ENCODE measurements at regions not wholly inside any gene's neighbourhood (a gene's known extent, or its start where the extent isn't known, plus 50 kb on each side); places are given as distances from the start of the nearest gene placed in this dataset.
"Not testable (repeated sequence)": the region's sequence is repeated elsewhere in the genome, so short reads cannot be mapped to it uniquely, and the experiment has no call there.

DNA sequence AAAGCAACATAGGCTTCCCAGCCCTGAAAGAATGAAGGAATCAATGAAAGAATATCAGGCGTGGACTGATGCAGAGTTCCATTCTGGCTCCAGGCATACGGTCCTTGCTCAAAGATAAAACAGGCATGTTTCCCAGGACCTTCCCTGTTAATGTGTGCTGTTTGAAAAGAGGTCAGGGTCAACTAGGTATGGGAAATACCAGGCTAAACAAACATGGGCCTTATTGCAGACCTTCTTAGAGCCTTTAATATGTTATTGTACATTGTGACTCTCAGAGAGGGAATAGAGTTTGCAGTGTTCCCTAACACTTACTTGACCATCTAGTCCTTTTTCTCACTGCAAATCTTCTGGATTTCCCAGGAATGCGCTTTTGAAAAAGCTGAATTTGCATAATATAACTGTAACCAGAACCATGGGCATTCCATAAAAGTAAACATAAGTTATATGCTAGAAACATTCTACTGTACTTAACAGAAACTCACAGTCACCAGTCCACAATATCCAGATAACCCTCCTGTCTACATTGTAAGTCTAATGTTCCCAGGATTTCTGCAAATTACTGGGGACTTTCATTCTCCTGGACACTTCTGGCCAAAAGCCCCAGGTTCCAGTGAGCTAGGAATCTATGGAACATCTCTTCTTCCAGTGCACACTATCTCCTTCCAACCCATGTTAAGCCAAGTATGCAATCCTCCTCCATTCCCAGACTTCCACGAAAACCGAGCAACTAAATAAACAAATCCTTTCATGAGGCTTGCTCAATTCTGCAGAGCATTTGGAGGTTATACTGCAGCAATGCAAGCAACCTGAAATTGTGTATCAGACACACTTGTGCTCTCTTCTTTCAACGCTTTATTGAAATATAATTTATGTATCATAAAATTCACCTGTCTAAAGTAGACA, 486.6 kb downstream of the SETD4 start:
- no peak for DNase-seq (ENCODE audit: low read depth in 2 of 2)

- DNase-seq (ENCODE audit: low read depth in 2 of 2): no peak
These were observed 488.4 kb downstream of the SETD4 start for GRCh38 chr21:35571910-35572309.

DNA sequence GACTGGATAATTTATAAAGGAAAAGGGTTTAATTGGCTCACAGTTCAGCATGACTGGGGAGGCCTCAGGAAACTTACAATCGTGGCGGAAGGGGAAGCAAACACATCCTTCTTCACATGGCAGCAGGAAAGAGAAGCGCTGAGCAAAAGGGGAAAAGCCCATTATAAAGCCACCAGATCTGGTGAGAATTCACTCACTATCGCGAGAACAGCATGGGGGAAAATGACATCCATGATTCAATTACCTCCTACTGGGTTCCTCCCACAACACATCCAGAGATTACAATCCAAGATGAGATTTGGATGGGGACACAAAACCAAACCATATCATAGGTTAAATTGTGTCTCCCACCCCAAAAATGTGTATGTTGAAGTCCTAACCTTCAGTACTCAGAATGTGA, 491.7 kb downstream of the SETD4 start:
- DNase-seq (ENCODE audit: low read depth in 2 of 2): no peak

GRCh38 chr21:35566874-35567273, 493.5 kb downstream of the SETD4 start:
- DNase-seq (ENCODE audit: low read depth in 2 of 2): no peak

DNA sequence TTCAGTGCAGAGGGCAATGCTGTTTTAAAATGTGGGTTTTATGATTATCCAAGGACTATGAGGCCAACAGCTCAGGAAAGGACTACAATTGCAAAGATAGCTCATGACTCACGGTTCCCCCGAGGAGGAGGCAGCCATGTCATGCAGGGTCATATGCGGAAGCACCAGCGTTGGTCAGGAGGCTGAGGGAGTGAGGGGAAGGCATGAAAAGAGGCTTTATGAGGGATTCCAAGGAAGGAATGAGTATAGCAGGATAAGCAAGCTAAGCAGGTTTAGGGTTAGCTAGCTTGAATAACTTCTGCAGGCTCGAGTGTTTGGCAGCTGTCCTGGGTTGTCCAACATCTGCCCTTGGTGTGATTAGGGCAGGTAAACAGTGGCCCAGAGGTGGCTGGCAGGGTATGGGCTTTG, 495.1 kb downstream of the SETD4 start:
- DNase-seq (ENCODE audit: low read depth in 2 of 2): no peak

- no peak for DNase-seq (ENCODE audit: low read depth in 2 of 2)
These were observed 496.4 kb downstream of the SETD4 start for GRCh38 chr21:35563885-35564451.

DNA sequence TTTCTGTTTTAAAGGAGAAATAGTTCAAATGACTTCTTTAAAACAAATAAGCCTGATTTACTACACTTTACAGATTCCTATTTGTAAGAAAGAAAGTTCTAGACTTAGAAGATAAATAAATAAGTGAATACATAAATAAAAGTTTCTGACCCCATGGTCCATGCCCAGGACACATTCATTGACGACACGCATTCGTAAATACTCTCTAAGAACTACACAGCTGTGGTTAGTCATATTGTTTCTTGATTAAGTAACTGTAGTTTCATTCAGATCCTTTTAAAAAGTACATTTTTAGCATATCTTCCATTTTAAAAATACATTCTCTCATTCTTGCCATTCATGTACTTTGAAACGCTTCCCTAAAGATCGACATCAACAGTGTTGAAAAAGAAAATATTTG, 497.4 kb downstream of the SETD4 start:
- no peak for DNase-seq (ENCODE audit: low read depth in 2 of 2)

- DNase-seq (ENCODE audit: low read depth in 2 of 2): no peak
These were observed 499.2 kb downstream of the SETD4 start for GRCh38 chr21:35561116-35561515.

DNA sequence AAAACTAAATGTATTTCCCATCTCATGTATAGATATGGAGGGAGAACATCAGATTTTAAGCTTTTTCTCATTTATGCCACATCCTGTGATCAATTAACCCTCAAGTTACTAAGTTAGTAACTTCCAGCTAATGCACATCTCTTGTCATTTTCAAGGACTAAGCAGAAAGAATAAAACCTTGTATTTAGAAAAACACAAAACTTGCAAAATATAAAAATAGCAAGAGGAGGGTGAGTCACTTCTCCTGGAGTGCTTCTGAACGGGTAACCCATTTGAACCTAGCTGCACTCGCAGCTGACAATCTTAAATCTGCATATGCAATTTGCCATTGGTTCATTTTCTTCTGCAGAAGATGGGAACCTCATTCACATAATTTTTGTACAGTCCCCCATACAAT, 500.5 kb downstream of the SETD4 start:
- DNase-seq (ENCODE audit: low read depth in 2 of 2): no peak

DNA sequence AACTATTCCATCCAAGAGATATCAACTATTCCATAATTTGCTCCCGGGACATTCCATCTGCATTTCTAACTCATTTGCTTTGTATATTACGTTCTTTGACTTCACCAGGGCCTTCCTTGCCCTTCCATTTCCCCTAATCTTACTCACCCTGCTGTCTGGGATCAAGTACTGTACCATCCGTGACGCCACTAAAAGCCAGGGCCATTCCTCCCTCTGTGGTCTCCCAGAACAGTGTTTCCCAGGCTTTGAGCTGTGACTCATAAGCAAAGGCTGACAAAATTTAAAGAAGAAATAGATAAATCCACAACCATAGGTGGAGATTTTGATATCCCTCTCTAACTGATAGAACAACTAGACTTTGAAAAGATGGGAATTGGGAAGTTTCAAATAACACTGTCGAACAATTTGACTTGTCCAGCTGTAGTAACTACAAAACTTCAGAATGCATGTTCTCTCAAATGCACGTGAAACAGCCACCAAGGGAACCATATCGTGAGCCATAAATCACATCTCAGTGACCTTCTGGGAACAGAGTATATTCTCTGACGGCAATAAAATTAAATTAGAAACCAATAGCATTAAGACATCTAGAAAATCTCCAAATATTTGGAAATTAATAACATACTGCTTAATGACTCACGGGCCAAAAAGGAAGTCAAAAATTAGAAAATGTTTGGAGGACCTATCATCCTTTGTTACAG, 501.0 kb downstream of the SETD4 start:
- no peak for DNase-seq (ENCODE audit: low read depth in 2 of 2)

GRCh38 chr21:35556536-35556935, 503.8 kb downstream of the SETD4 start:
- DNase-seq (ENCODE audit: low read depth in 2 of 2): no peak

GRCh38 chr21:35552483-35552882, 503.4 kb upstream of the RUNX1 start:
- not testable (repeated sequence) for DNase-seq (ENCODE audit: low read depth in 2 of 2)

- DNase-seq (ENCODE audit: low read depth in 2 of 2): no peak
These were observed 500.0 kb upstream of the RUNX1 start for GRCh38 chr21:35548904-35549615.

- no peak for DNase-seq (ENCODE audit: low read depth in 2 of 2)
These were observed 499.1 kb upstream of the RUNX1 start for GRCh38 chr21:35547946-35548774.

DNA sequence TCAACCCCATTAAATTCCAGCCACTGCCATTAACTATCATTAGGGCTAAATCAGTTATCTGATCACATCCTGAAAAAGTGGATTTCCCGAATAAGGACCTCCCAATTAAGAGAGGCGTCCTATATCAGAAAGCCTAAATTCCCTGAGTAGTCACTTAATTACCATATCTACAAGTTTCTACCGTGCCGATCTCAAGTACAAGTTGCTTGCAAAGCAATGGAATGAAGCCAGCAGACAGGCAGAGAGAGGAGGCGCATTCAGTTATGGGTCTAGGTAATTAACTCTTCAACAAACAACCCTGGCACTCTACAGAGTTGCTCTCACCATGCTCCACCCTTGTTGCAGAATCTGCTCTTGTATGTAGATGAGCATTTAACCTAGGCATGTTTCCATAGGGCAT, 494.6 kb upstream of the RUNX1 start:
- no peak for DNase-seq (ENCODE audit: low read depth in 2 of 2)

- no peak for DNase-seq (ENCODE audit: low read depth in 2 of 2)
These were observed 492.0 kb upstream of the RUNX1 start for GRCh38 chr21:35540950-35541638.

- no peak for DNase-seq (ENCODE audit: low read depth in 2 of 2)
These were observed 489.3 kb upstream of the RUNX1 start for GRCh38 chr21:35538386-35538785.

DNA sequence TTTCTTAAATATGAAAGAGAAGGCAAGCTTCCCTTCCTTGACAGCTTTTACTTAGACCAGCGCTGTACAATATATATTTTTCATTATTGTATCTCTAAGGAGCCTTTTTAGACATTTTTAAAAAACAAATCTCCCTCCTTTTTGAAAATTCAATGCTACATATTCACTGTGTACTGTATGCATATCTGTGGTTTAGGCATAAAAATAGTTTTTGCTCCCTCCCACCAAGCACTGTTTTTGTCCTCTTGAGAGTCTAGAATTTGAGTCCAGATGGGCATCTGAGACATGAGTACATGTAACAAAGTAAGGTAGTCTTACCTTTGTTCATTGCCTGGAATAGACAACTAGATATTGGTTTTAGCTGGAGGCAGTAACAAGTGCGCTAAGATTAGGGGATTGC, 488.5 kb upstream of the RUNX1 start:
- no peak for DNase-seq (ENCODE audit: low read depth in 2 of 2)

DNA sequence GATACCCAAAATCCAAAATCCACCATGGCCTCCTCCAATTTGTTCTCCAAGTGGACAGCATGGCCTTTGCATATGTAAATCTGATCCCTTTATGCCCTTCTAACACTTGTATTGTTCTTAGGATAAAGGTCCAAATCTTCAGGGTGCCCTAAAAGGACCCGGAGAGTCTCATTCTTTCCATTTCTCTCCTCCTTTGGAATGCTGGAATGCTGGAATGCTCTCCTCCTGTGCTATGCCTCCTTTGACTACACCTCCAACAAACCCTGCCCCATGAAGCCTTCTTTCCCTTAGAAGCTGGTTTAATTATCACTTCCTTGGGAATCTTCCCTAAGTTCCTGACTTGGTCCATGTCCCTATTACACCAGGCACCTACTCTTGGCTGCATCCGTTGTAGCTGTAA, 484.8 kb upstream of the RUNX1 start:
- DNase-seq (ENCODE audit: low read depth in 2 of 2): no peak

GRCh38 chr21:35530766-35531165, 481.7 kb upstream of the RUNX1 start:
- no peak for DNase-seq (ENCODE audit: low read depth in 2 of 2)
